Non-pigmented ciliary epithelial cell (primary cell): ENCODE measurements at regions not wholly inside any gene's neighbourhood (a gene's known extent, or its start where the extent isn't known, plus 50 kb on each side); places are given as distances from the start of the nearest gene placed in this dataset.
"Not testable (repeated sequence)": the region's sequence is repeated elsewhere in the genome, so short reads cannot be mapped to it uniquely, and the experiment has no call there.

Experiments used
- DNase-seq: peaks from one replicate; pipeline ENCODE4 v3.0.0-alpha.2; 2010; ENCODE audit warnings: low read depth

- no peak for DNase-seq
Measured at GRCh38 chr3:88291486-88291885, 141.7 kb downstream of the C3orf38 start.

DNA sequence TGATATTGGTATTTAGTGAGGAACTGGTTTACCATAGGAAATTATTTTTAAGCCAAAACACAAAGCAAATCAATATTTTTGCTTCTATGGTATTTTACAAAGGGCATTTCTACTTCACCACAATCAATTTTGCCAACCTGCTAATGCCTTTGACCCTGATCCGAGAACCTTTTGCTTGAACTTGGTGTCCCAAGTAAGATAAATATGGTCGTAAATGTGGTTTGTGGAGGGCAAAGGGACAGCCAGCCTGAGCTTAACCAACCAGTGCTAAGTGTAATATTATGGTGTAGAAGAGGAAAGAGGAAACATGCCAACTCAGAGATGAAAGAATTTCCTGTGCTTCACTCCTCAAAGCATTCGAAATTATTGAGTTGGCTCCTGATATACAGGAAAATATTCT, 148.4 kb downstream of the C3orf38 start:
- DNase-seq = no peak

- no peak for DNase-seq
Measured at GRCh38 chr3:88301273-88301995, 151.7 kb downstream of the C3orf38 start.

DNA sequence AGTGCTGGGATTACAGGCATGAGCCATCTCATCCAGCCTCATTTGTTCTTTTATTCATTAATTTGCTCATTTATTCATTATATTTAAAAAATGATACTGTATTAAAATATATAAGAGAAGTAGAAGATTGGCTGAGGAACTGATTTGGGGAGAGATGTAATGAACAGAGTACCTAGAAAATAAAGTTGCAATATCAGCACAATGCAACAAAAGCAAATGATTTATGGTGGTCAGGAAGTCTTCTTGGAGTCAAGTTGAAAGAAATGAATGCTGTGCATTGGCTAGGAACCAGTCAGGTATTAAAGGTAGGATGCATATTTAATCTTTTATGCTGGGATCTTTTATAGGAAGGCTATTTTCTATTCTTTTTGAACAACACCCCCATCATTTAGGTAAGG, 152.2 kb downstream of the C3orf38 start:
- DNase-seq = no peak

GRCh38 chr3:88303331-88303904, 153.7 kb downstream of the C3orf38 start:
- DNase-seq = not testable (repeated sequence)

- no peak for DNase-seq
Measured at GRCh38 chr3:88307666-88308065, 157.9 kb downstream of the C3orf38 start.

DNA sequence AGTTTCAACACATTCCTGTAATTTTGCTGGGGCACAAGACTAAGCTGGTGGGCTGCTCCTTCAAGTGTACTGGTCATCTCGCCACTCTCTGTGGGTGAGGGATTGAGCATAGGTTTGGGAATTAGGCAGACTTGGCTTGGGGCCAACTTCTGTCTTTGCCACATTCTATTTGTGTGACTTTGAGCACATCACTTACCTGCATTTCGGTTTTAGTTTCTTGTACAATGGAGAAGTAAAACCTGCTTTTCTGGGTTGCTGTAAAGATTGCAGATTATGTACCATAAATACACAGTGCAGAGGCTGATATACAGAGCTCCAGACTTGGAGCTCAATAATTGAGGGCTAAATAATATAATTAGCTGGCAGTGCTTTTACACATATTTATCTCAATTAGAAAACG, 162.1 kb downstream of the C3orf38 start:
- no peak for DNase-seq

DNA sequence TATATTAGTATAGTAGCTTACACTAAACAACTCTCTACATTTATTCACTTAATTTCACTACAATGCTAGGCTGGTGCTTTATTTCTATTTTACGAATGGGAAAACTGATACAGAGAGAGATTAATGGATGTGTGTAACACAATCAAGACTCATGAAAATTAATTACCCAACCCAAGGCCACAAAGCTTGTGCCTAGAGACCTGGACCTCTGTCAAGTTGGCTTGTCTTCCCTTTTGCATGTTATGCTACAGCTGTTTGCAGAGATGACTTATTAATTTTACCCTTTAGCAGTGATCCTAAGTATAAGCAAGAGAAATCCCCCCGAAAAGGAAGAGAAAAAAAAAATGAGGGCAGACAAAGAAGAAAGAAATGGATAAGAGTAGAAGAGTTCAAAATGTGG, 162.5 kb downstream of the C3orf38 start:
- DNase-seq = no peak

GRCh38 chr3:88318067-88318466, 168.3 kb downstream of the C3orf38 start:
- DNase-seq = no peak

- DNase-seq = no peak
Measured at GRCh38 chr3:88321363-88322050, 171.7 kb downstream of the C3orf38 start.

DNA sequence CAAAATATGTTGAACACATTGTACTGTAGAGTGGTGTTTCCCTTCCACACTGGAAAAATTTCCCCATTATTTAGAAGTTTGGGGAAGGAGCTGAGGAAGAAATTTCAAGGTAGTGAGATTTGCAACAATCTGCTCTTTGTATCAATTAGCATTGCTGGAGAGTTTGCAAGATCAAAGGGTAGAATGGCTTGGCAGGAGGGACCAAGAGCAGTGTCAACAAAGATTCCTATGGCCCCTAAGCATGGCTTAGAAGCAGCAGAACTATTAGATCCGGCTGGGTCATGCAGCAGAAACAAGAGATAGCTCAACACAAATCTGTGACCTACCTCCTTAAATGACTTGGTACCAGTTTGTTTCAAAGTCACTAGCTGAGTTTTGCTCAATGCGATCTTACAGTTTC, 175.0 kb downstream of the C3orf38 start:
- DNase-seq = no peak

DNA sequence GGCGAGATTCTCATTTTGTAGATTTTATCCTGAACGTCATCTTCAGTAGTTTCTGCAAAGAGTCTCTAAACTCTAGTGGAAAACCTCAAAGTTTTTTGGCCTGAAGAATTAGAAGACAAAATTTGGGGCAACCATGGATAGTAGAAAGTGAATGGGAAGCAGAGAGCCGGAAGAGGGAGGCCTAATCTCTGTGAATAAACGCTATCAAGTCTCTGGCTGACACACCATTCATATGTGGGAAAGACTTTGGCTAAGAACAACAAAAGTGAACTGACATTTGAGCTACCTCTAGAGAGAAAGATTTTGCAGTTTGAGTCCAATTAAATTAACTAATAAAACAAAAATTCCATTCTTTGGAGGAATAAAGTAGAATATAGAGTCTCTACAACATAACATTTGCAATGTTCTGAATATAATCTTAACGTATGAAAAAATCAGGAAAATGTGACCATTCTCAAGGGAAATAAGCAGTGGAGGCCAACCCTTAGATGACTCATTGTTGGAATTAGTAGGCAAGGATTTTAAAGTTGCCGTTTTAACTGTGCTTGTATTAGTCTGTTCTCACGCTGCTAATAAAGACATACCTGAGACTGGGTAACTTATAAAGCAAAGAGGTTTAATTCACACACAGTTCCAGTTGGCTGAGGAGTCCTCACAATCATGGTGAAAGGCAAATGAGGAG, 184.6 kb downstream of the C3orf38 start:
- DNase-seq = no peak

- DNase-seq = no peak
Measured at GRCh38 chr3:88336894-88337293, 187.1 kb downstream of the C3orf38 start.

GRCh38 chr3:88343264-88343663, 193.5 kb downstream of the C3orf38 start:
- no peak for DNase-seq

- DNase-seq = no peak
Measured at GRCh38 chr3:88346643-88347042, 196.9 kb downstream of the C3orf38 start.

DNA sequence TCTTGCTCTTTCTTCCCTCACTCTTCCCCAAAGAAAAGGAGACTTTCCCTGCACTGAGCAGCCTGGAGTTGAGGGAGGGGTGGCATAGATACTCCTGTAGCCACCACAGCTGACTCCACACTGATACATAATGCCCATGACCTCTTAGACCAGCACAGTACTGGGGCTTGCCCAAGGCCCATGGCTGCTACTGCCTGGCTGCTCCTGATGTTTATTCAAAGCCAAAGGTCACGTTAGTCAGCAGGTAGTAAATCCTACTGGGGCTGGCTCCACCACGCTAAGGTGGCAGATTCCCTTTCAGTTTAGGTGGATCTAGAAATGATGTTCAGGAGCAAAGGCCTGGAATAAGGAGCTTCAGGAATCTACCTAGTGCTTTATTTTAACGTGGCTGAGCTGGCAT, 212.7 kb downstream of the C3orf38 start:
- DNase-seq = no peak

DNA sequence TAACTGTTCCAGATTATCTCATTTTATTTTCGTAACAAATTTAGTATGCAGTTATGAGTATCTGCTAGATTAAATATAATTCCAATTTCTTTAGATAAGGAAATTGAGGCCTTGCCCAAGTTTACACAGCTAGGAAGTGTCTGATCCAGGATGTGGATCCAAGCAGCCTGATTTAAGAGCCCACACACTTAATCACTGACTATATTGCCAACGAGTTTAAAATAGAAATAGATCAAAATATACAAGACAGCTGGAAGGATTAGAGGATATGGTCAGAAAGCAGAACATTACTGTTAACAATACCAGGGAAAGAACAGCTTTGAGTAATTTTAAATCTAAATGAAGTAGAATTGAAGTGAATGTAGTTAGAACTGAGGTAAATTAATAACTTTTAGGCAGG, 215.2 kb downstream of the C3orf38 start:
- no peak for DNase-seq

DNA sequence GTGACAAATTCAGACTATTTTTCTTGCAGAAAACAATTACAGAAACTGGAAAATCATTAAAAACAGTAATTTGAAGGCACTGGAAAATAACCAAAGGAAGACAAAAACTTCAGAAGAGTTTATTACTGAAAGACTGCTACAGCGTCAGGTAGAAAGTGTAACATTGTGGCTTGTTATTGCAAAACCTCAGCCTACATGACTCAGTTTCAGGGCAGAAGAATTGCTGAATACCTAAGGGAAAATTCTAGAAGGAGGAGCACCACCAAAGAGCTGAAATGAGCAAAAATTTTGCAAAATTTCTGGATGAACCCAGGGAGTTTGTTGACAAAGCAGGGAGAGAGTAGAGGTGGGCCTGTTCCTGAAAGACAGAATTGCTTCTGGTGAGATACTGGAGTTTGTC, 219.6 kb downstream of the C3orf38 start:
- DNase-seq = no peak

- no peak for DNase-seq
Measured at GRCh38 chr3:88369767-88370166, 220.0 kb downstream of the C3orf38 start.

GRCh38 chr3:88385090-88385489, 235.3 kb downstream of the C3orf38 start:
- no peak for DNase-seq

GRCh38 chr3:88398581-88398980, 248.8 kb downstream of the C3orf38 start:
- DNase-seq = no peak

GRCh38 chr3:88403319-88403718, 253.6 kb downstream of the C3orf38 start:
- no peak for DNase-seq

GRCh38 chr3:88408097-88408496, 258.3 kb downstream of the C3orf38 start:
- no peak for DNase-seq
